Left ventricle myocardium inferior (tissue), 1 donor: ENCODE measurements at regions not wholly inside any gene's neighbourhood (a gene's known extent, or its start where the extent isn't known, plus 50 kb on each side); places are given as distances from the start of the nearest gene placed in this dataset.
A peak's percentile ranks its signal among the peaks of the same experiment; 100 is the strongest.
"Not testable (repeated sequence)": the region's sequence is repeated elsewhere in the genome, so short reads cannot be mapped to it uniquely, and the experiment has no call there.

Experiments
- DNase-seq: peaks from one replicate; pipeline ENCODE4 v3.0.0-alpha.2; 2020
- H3K27ac ChIP-seq: fragments of 200-600 bp; replicated peaks from 2 replicates; pipeline ENCODE4 v1.8.0; 2021
- H3K27me3 ChIP-seq: fragments of 200-600 bp; 2 replicates; pipeline ENCODE4 v1.8.0; 2021; ENCODE audit warnings: low read depth
- H3K36me3 ChIP-seq: fragments of 200-600 bp; 2 replicates; pipeline ENCODE4 v1.8.0; 2021
- H3K4me1 ChIP-seq: fragments of 200-600 bp; 2 replicates; pipeline ENCODE4 v1.8.0; 2021
- H3K4me3 ChIP-seq: fragments of 200-600 bp; 2 replicates; pipeline ENCODE4 v1.8.0; 2021; ENCODE audit warnings: mild to moderate bottlenecking, moderate library complexity
- H3K9me3 ChIP-seq: fragments of 200-600 bp; replicated peaks from 2 replicates; pipeline ENCODE4 v1.8.0; 2021
- CTCF ChIP-seq: fragments of 200-600 bp; IDR thresholded peaks from 2 replicates; pipeline ENCODE4 v1.8.0; 2021; ENCODE audit warnings: antibody characterized with exemption, mild to moderate bottlenecking, borderline replicate concordance
- intact Hi-C: fragments of 100-400 bp; cut with micrococcal nuclease; formaldehyde crosslinking; loops from one replicate; pipeline ENCODE4 v1.11.0; 2022
- donor health status: DM: no; HTN: yes; CAD: no; lungs with severe emphysema.

- Histone ChIP-seq H3K4me3 (no peak overlapping the region), H3K9me3 (no peaks in the 10 kb centered on the region), H3K27me3 (no peaks in the 10 kb centered on the region), H3K36me3 (no peaks in the 10 kb centered on the region), H3K4me1 (peaks cover 14% of the 10 kb centered on the region), H3K27ac (no peak overlapping the region)
- intact Hi-C loops = no loop called here
- TF ChIP-seq CTCF = no peak
- no peak for DNase-seq
Measured at GRCh38 chr10:21352886-21353285, 172.6 kb downstream of the SKIDA1 start.

GRCh38 chr10:21351594-21351993 is 173.9 kb downstream of the SKIDA1 start:
- H3K36me3 ChIP-seq, H3K9me3 ChIP-seq, H3K4me3 ChIP-seq, DNase-seq, H3K27ac ChIP-seq, intact Hi-C loops, H3K27me3 ChIP-seq: not testable (repeated sequence)
- peaks cover 14% of the 10 kb centered on the region for H3K4me1 ChIP-seq

- Histone ChIP-seq H3K4me1 (peaks cover 14% of the 10 kb centered on the region), H3K27me3 (no peaks in the 10 kb centered on the region), H3K36me3 (no peaks in the 10 kb centered on the region), H3K9me3 (peaks cover 7% of the 10 kb centered on the region), H3K4me3 (no peak overlapping the region), H3K27ac (peak overlapping the region; percentile 72)
- DNase-seq = no peak
- TF ChIP-seq CTCF = no peak
- intact Hi-C loops = no loop called here
Measured at GRCh38 chr10:21349912-21350286, 175.6 kb downstream of the SKIDA1 start.

- Histone ChIP-seq H3K4me3 (no peak overlapping the region), H3K36me3 (no peaks in the 10 kb centered on the region), H3K27me3 (no peaks in the 10 kb centered on the region), H3K9me3 (peaks cover 7% of the 10 kb centered on the region), H3K4me1 (peaks cover 14% of the 10 kb centered on the region), H3K27ac (no peak overlapping the region)
- TF ChIP-seq CTCF = no peak
- intact Hi-C loops = no loop called here
- DNase-seq = no peak
Measured at GRCh38 chr10:21347785-21348170, 177.7 kb downstream of the SKIDA1 start.

GRCh38 chr10:21347043-21347784 is 178.3 kb downstream of the SKIDA1 start:
- intact Hi-C loops = no loop called here
- H3K27ac ChIP-seq = no peak overlapping the region

More at GRCh38 chr10:21347043-21347784, 178.3 kb downstream of the SKIDA1 start:
- peaks cover 7% of the 10 kb centered on the region for H3K9me3 ChIP-seq
- H3K36me3 ChIP-seq = no peaks in the 10 kb centered on the region
- TF ChIP-seq CTCF = no peak
- H3K4me3 ChIP-seq = no peak overlapping the region
- H3K27me3 ChIP-seq = no peaks in the 10 kb centered on the region
- H3K4me1 ChIP-seq = peaks cover 14% of the 10 kb centered on the region
- no peak for DNase-seq
